Middle frontal gyrus (tissue), 1 donor: ENCODE measurements at regions not wholly inside any gene's neighbourhood (a gene's known extent, or its start where the extent isn't known, plus 50 kb on each side); places are given as distances from the start of the nearest gene placed in this dataset.

ENCODE experiments used
- DNase-seq: peaks from one replicate; pipeline ENCODE4 v3.0.0-alpha.2; 2015; ENCODE audit warnings: low spot score; ENCODE audit errors: extremely low spot score

- no peak for DNase-seq
Observed at GRCh38 chr6:40910260-40910893, 128.6 kb downstream of the UNC5CL start.

DNA sequence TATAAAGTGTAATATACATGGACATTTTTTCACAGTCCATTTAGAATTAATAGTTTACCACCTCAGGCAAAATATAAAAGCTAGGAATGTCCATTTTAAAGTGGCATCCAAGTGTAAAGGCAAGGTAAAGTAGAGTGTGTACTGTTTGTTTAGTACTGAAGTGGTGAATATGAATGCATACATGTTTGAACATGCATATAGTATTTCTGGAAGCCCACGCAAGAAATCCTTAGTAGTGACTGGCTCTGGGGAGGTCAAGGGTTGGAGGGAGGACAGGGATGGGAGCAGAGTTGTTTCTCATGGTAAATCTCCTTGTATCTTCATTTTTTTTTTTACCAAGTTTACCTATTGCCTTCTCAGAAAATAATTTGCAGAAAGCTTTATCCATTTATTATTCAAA lies 129.2 kb downstream of the UNC5CL start:
- no peak for DNase-seq

GRCh38 chr6:40907198-40907701 lies 131.8 kb downstream of the UNC5CL start:
- no peak for DNase-seq

DNA sequence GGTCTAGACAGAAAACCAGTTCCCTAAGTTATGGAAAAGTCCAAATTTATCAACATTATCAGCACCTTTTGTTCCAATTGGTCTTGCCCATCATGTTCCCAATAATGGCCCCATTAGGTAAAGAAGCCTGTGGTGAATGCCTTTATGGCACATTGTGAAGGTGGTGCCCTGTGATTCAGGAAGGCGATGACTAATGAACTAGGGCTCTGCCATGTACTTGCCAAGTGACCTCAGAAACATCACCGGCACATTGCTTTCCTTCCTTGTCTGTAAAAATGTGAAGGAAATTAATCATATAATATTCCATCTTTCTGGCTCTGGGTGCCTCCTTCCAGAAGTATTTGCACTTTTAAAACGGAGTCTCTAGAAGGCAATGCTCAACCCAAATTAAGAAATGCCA lies 132.3 kb downstream of the UNC5CL start:
- DNase-seq: no peak

- no peak for DNase-seq
Observed at GRCh38 chr6:40904583-40905194, 134.3 kb downstream of the UNC5CL start.

GRCh38 chr6:40903456-40903855 lies 135.6 kb downstream of the UNC5CL start:
- DNase-seq: no peak

DNA sequence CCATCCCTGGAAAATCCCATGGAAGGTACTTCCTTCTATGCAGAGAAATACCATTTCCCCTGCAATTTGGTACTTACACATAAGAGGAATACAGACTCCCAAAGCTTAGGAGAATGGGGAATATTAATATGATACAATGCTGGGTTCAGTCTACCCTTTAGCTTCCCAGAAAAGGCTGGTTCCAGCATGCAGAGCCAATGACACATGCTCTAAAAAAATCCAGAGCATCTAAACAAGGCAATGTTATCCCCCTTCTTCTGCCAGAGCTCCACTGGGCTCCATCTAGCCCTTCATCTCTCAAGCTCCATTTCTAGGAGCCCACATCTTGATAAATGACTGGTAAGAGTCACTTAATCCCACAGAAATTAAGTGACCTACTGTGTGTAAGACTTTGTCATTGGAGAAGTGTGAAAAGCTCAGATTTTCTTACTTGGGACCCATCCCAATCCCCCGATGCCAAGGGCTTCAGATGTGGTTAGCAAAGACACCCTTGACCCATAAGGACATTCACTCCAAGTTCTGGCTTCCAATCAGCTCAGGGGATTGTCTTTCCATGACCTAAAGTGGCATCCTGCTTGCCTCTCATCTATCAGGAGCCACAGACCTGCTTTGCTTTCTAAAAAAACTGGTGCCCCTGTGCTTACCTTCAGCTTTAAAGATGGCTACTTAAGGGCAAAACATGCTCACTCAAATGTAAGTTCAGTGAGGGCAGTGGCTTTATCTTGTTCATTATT lies 137.5 kb downstream of the UNC5CL start:
- DNase-seq: no peak

DNA sequence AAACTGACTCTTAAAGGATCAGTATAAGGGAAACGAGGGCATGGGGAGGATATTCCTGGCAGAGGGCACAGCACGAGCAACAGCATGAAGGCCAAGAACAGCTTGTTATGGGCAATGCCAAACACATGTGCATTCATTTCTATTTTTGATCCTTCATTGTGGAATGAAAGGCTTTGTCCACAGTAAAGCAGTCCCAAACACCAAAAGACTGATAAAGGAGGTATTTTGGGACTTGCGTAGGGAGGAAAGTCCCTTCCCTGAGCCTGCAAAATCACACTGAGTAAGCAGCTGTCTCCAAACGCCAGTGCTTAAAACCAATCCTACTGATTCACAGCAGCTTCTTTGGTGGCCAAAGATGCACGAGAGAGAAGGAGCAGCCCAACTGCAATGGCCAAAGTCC lies 138.2 kb downstream of the UNC5CL start:
- peak; percentile 29 for DNase-seq

DNA sequence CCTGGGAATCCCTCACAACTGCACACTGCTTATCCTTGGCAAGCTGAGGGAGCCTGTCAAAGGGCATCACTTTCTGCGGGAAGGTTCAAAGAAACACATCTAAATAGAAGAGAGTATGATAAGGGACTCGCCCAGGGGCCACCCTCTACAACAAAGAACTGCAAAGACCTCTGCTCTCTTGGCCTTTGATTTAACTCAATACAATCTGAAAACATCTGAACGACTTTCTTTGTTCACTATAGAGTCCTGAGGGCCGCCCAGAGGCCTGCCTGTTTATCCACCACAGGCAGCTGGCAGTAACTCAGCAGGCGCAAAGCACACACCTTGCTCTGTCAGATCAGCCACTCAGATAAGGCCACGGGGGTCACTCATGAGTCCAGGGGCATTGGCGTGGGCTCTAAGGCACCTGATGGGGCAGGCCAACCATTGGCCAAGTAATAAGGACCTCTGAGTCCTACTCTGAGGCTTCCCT lies 139.3 kb downstream of the UNC5CL start:
- DNase-seq: no peak

- no peak for DNase-seq
Observed at GRCh38 chr6:40898073-40898472, 140.9 kb downstream of the UNC5CL start.

- no peak for DNase-seq
Observed at GRCh38 chr6:40897390-40898003, 141.5 kb downstream of the UNC5CL start.

- no peak for DNase-seq
Observed at GRCh38 chr6:40896696-40897095, 142.3 kb downstream of the UNC5CL start.

DNA sequence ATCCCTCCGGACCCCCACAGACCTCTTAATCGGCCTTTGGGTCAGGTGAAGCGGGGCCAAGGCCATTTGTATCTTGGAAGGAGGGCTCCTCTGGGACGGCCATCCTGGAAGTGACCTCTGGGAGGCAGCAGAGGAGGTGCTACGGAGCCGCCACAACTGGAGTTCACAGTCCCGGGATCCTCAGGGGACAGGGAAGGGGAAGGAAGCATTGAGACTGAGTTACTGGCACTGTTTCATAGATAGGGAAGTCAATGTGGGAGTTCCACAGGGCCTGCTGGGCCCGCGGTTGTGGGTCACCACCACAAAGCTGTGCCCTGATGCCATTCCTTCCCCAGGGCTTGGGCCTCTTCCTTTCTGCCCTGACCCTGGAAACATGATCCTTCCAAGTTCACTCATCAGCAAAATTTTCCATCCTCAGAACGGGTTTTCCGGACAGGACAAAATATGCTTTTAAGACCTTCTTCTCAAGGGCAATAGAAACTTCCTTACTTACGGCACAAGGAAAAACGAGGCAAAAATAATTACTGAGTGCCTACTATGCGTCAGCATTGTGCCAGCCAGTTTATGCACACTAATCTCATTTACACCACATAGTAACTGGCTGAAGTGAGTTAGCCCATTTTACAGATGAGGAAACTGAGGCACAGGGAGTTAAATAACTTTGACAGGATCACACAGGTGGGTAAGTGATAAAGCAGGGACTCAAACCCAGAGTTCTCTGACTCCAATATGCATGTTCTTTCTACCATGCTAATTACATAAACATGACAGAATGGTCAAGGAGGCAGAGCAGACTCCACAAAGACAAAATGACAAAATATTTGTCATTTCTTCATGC lies 143.8 kb downstream of the UNC5CL start:
- no peak for DNase-seq

GRCh38 chr6:40893021-40893420 lies 146.0 kb downstream of the UNC5CL start:
- no peak for DNase-seq

DNA sequence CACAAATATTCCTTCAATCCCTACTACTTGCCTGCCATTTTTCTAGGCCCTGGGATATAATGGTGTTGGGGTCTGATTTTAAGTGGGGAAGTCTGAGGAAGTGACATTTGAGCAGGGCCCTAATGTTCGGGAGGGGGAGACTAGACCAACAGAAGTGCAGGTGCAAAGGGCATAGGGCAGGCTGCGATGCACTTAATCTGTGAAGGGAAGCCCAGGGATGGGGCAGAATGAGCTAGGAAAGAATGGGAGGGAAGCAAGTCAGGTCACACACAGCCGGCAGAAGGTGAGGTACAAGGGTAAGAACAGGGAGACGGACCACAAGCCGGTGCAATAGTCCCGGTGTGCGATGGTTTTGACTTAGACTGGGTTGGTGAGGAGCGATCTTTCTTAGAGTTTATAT lies 146.8 kb downstream of the UNC5CL start:
- DNase-seq: no peak

- DNase-seq: no peak
Observed at GRCh38 chr6:40891686-40892085, 147.3 kb downstream of the UNC5CL start.

- DNase-seq: no peak
Observed at GRCh38 chr6:40891131-40891530, 147.9 kb downstream of the UNC5CL start.

- no peak for DNase-seq
Observed at GRCh38 chr6:40889137-40889832, 149.7 kb downstream of the UNC5CL start.

DNA sequence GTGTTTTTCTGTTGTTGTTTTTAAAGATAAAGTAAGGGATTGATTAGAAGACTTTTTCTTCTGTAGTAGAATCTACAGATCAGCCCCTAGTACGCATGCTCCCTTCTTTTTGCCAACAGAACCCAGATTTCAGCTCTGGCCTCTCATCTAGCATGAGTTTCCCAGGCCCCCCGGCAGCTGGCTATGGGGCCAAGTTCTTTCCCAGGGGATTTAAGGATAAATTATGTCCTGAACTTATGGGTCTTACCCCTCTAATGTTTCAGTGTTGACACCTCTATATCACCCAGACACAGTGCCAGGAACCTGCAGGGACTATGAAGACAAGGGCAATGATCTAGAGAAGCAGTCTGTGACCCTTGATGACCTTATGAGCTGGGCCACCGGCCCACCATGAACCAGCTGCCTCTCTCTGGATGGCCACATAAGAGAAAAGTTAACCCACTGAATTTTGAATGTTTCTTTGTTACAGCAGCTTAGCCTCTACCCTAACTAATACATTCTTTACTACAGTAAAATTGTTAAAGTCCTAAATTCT lies 150.5 kb downstream of the UNC5CL start:
- no peak for DNase-seq

DNA sequence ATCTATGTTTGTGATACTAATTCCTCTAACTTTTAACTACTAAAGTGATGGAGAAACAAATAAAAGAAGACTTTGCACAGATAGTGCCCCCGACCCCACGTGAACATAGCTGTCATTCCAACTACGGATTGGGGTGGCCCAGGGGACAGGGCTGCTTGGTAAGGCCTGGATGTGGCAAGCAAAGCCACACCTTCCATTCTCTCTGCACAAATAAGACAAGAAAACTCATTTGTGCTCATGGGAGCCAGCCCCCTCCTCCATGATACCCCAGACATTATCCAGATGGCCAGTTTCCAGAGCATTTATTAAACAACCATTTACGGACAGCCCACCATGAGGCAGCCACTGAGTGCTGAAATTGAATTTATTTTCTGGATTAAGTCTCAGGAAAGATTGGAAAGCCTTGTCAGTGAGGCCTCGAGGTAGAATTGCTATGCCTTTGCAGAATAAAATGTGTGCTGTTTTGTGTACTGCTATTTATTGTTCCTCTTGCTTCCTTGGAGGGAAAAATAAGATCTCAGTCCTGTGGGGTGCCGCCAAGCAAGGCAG lies 151.2 kb downstream of the UNC5CL start:
- no peak for DNase-seq
